HG02840 (cell line): ENCODE measurements at regions not wholly inside any gene's neighbourhood (a gene's known extent, or its start where the extent isn't known, plus 50 kb on each side); places are given as distances from the start of the nearest gene placed in this dataset.

ENCODE experiments used
- ATAC-seq: cut with Tn5 transposase; IDR thresholded peaks from one replicate; pipeline ENCODE4 v1.9.1; 2021; ENCODE audit warnings: mild to moderate bottlenecking, moderate library complexity, moderate number of reproducible peaks; ENCODE audit not compliant: unreplicated experiment, low FRiP score

DNA sequence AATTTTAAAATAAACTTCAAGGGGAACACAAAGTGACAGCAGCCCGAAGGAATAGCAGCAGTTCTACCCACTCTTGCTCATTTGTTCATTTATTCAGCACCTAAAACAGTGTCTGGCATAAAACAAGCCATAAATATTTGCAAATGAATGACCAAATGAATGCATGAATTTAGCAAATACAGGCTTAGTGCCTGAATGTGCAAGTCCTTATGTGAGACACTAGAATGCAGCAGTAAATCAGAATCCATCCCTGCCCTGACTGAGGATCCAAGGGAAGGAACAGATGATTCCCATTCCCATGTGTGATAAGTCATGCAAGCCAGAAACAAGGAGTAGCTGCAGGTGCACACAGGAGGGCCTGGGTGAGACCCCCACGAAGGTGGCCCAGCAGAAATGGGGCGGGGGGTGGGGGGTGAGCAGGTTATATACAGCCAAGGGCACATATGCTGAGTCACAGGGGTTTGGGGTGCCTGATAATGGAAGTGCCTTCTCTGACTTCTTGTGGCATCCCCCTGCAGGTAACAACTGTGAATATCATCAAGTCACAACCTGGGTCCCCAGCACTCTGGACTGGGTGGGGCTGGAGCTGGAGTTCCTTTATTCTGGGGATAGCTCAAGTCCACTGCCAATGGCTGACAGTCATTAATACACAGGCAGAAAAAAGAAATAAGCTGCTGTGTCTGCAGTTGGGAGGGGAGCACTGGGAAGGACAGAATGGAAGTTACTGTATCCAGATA lies 311.9 kb downstream of the TXNL1 start:
- no peak for ATAC-seq

DNA sequence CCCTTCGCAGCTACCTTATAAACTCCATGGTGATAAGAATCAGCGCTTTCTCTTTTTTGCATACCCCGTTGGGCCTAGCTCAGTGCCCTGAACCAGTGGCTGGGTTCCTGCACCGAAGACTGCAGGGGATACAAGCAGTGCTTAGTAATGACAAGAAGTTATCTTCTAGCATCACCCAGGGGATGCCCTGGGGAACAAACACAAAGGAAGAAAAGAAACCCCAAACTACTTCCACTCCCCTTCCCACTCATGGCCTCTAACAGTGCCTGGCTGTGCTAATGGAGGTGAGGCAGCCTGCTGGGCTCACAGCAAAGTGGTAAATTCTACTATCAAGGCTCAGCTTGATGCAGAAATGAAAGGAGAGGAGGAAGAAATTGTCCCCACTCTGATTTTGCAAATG lies 314.7 kb downstream of the TXNL1 start:
- ATAC-seq: no peak

DNA sequence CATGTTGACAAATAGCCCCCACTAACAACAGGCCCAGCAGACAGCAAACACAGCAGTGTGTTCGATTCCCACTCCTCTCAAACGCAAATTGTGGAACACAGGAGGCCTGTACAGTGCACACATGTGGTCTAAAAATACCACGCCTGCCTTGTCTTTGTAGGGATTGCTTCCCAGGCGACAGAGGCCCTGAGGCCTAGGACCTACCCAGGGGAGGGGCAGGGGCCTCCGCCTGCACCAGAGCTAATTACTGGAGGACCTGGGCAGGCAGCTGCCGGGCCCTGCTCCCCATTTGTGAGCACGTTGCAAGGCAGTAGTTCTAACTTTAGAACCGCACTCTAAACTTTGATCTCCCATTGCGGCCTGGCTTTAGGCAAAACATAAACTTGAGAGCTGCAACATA lies 316.0 kb downstream of the TXNL1 start:
- no peak for ATAC-seq

DNA sequence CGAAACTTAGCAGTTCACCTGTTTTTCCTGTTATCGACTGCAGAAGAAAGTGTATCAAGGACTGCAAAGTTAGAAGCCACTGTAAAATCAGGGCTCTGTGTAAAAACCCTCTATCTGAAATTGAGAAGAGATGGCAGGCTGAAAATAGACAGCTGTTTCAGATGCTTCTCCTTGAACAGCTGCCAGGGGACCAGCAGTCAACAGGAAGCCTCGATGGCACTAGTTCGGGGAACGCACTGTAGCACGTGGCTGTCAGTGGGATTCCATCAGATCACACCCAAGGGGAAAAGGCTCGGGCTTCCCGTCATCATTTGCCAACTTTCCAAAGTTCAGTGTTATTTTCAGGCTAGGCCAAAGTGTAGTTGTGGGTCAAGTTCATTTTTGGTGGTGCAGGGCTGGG lies 316.9 kb downstream of the TXNL1 start:
- ATAC-seq: no peak

DNA sequence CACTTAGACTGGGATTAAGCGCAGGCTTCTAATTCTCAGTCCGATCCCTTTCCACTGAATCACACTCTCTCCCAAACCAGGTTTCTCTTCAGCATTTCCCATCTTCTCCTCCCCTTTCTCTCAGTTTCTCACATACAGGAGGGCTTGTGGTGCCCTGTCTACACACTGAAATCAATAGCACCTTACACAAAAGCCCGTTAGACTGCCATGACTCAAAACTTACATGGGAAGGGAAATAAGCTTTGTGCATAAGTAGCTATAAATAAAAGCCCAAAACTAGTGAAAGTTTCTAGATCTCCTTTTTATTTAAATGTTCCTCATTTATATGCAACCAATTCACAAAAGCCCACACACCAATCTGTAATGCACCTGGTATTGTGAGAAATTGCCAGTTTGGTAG lies 318.4 kb downstream of the TXNL1 start:
- ATAC-seq: no peak

DNA sequence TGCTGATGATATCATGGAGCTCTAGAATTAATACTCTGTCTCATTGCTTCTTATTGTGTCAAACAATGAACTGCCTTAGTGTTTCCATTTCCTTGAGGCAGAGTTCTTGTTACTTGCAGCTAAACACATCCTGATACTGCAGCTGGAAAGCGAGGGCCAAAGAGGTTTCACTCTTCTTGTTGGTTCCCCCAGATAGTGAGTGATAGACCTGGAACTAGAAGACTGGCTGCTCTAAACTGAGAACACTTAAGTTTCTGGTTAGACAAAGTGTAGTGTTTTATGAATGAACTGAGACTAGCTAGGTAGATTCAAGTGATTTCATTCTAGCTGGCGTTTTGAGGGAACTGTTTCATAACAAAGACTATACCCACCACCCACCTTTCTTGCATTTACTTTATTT lies 321.7 kb downstream of the TXNL1 start:
- no peak for ATAC-seq

DNA sequence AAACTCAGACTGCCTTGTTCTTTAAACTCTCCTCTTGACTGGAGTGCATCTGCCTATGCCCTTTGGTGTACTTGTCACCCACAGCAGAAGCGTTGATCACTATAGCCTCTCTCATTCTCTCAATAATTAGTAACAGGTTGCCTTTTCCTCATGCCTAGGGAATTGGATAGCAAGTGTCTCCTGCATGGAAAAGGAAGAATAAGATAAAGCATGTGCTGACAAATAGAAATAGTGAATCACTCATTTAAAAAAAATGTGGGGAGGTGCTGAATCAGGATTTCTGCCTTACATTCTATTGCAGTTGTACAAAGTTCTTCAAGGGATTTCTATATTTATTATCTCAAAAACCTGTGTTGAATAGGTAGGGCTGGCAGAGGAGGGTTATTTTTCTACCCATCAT lies 323.0 kb downstream of the TXNL1 start:
- no peak for ATAC-seq

DNA sequence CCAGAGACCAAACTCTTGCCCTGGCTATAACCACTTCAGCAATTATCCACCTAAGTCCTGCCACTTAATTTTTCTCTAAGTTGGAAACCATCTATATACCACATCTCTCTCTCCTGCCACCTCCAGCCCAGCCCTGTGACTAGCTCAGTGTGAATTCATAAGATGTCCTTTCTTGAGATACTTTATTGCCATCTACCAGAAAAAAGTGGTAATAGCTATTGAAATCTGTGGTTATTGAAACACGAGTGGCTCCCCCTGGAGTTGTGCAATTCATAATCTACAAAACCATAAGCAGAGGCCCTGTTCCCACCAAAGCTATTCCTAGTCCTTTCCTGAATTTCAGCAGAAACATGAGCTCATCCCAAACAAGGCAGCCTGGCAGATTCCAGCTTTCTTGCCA lies 324.0 kb downstream of the TXNL1 start:
- no peak for ATAC-seq

DNA sequence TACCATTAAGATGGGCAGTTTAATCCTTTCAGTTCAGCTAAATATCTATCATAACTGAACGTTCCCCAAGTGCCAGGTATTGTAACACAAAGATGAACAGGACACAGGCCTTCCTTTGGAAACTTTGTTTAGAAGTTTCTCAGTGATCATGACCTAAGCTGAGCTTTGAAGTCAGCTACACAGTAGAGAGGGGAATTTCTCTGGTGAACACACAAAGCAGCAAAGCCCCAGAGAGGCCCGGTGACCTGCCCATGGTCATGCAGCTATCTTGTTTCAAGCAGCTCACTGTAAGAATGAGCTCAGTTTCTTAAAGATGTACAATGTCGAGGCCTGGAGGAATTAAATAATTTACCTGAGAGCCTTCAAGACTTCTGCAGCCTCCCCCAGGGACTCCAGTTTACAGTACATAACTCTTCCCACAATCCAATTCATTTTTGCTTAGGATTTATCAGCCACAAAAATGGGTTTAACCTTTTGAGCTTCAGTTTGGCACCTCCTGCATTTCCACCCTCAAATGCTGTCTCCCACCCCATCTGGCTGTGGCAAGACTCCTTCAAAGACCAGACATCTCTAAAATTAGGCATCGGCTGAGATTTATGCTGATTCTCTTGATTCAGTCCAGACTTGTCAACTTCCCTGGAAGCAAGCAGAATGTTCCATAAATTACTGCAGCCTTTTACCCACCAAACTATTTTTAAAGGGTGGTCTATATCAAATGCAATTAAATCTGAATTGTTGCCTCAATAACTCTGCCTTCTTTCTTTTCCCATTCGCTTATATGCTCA lies 325.6 kb downstream of the TXNL1 start:
- no peak for ATAC-seq

DNA sequence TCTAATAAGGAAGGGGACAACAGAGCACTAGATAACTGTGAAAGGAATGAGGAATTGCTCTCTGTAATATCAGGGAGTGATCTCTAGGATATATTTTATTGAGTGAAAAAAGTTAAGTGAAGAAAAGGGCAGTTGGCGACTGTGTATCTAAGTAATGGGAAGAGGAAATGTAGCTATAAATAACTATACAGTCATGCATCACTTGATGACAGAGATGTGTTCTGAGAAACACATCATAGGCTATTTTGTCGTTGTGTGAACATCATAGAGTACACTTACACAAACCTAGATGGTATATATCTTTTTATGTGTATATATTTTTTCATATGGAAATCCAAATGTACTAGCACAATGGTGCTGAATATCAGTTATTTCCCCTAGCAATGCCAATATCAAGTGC lies 329.3 kb downstream of the TXNL1 start:
- no peak for ATAC-seq

DNA sequence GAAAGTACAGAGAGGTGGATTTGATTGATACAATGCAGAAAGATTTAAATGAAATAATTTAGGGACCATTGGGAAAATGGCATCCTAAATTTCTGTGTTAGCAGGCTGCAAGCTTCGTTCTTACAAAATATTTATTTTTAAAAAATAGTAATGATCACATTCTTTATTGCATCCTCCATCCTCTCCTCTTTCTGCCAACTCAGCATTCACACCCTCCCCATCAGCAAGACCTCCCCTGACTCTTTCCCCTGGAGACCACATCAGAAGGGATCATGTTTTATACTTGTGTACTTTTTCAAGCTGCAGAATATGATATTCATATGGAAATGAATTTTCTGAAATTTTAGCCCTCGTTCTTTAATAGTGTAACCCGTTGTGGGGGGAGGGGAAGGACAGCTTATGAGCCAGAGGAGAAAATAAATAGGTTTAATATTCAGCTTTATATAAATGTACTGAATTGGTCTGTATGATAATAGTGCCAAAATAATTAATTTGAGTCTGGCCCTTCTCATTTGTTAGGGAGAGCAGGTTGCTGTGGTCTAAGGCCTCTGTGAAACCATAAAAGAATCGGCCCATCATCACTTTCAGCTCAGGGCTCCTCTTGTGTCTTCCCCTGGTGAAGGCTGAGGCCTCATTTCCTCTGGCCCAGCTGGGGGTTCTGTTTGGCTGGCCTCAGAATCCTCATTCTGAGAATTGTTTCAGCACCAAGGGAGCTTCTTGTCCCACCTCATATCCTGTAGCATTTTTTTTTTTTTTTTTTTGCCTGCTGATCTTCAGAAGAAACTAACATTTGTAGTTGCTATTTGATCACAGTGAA lies 330.8 kb downstream of the TXNL1 start:
- ATAC-seq: no peak

DNA sequence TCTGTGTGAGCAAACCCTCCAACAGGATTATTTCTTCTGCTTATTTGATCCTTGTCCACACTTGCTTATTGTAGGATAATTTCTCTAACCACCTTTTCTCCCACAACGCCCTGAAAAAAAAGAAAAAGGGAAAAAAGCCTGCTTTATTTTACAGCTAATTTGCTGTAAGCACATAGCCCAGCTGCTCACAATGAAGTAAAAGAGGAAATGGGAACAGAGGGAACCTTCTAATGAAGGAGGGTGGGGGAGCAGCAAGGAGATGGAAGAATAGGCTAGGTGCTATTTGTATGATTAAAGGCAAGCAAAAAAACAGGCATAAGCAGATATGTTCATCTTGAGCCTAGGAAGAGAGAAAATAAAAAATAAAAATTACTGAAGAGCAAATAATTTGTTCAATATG lies 331.6 kb downstream of the TXNL1 start:
- no peak for ATAC-seq

DNA sequence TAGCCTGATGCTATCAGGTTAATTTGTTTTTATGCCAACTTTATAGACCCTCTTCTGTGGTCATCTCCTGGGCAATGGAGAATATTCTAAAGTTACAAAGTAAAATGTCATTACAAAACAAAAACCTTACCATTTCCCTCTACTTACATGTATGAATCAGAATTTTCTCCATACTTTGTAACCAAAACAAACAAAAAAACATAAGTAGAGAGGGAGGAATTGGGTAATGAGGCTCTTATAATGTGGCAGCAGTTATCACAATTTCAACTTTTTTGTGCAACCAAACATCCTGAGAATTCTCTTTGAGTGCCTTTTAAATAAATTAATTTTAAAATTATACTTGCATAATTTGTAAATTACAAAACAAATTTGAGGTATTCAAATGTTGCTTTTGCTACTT lies 332.8 kb downstream of the TXNL1 start:
- ATAC-seq: no peak

DNA sequence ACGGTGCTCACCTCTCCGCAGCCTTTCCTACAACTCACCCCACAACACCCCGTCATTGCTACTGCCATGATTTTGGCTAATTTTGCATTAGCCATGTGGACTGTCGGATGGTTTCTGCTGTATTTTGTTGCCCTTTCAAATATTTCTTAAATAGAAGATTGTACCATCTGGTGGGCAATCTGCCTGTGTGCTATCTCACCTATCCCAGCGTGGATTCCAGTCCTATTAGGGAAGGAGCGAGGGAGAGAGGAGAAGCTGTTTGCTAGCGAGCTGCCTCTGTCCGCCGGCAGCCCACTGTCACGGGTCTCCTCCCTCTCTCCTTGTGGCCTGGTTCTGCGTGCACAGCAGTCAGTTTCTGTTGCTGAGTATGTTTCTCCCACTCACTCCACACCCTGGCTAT lies 336.2 kb downstream of the TXNL1 start:
- ATAC-seq: no peak

DNA sequence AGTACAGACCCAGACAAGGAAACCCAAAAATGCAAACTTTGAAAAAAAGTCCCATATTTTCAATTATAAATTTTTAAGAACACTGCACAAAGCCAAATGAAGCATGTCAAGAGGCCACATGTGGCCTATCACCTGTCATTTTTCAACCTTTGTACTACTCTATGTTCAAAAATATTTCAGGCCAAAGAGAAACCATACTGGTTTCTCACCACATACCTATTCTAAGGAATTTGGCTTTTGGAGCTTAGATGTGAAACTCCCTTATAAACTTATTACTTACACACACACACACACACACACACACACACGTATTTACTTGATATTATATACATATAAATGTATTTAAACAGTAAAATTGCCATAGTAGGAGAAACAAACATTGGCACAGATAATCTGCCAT lies 338.7 kb downstream of the TXNL1 start:
- ATAC-seq: no peak

DNA sequence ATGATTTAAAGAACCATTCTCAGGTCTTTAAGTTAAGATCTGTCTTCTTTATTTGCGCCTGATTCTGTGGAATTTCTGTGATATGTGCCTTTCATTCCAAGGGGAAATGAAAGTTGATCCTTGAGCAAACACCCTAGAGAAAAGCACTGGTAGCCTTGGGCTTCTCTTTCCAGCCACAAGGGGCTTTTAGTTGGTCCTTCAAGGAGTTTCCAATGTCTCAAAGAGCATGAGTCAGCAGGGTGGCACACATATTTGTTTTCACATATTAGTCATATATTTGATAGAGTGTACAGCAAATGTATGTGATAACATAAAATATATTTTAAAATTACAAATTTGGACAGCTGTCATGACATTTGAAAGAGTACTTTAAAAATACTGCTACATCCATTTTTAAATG lies 339.5 kb downstream of the TXNL1 start:
- ATAC-seq: no peak

DNA sequence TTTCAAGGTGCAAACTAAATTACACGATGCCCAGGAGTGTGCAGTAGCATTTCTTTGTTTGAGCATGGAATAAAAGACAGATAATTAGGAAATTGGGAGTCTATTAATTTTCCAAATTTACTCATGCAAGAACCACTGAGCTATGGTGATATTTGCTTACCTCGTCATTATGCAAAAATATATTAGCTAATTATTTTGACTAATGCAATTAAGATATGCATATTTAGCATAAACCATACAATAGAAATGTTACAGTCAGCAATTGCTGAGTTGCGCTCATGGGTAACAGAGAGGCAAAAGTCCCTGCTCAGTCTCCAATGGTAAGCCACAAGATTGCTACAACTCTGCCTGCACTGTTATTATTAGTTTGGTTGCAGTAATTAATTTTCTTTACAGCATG lies 342.0 kb downstream of the TXNL1 start:
- ATAC-seq: no peak

DNA sequence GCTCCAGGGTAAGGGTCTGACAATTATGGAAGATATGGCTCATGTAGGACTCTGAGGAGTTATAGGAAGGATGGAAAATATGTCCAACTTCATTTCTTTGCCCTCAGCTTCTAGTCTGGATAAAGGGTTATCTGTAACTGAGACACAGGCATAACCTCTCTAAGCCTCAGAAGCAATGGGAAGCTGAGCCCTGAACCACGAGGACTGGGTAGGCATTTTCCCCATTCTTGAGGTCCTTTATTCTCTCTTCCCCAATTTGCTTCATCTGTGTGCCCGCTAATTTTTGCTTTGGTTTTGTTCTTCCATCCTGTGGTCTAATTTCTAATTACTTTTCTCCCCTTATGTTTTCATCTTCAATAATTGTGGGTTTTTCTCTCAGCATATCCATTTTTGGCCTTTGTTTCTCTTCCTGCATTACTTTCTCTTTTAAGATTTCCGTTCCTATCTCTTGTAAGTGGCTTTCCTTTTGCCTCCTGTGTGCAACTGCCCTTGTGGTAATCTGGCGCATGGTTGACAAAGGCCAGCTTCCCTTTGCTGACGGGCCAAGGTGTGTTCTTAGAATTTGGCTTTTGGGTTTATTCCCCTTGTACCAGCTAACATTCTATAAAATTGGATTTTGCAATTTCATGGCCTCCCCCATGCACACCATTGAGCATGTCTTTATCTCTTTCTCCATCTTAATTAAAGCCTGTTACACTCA lies 343.8 kb downstream of the TXNL1 start:
- no peak for ATAC-seq

DNA sequence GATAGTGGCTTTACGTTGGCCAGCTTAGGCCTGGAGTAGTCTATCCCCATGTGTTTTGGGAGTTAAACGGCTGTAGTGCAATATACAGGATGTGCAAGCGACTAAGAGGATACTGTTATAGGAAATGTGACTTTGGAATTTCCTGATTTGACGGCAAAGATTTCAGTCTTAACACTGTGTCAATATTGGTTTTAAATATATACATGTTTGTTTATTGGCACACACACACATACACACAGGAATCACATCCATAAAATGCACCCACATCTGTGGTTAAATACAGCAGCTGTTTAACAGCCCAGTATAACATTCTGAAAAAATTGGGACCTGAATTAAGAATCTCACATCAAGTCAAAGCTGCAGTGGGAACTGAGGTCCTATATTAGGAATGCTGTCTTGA lies 347.1 kb downstream of the TXNL1 start:
- ATAC-seq: no peak

DNA sequence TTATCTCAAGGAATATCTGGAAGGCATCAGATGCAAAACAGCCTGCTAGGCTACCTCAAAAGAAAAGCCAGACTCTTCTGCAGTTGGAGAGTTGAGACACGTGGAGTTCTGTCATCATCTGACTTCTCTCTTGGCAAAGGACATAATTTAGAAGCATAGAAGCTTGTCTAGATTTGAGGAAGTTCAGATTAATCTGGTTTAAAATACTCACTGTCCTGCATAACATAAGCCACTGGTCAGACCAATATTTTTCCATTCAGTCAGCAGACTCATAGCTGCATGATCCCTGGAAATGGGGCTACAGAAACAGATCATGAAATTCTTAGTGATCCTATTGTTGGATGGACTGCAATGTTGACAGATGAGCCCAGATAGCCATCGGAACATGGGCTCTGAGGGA lies 349.0 kb downstream of the TXNL1 start:
- ATAC-seq: no peak
